ENCODE measurements at regions not wholly inside any gene's neighbourhood (a gene's known extent, or its start where the extent isn't known, plus 50 kb on each side); places are given as distances from the start of the nearest gene placed in this dataset.

GRCh38 chr18:40216856-40217255, 1738.2 kb upstream of the PIK3C3 start (continued):
- TF ChIP-seq ZBTB33 (IDR thresholded peaks at IDR 0.05) (no peak), HNF4A (conservative IDR thresholded peaks at IDR 0.05) (no peak), GABPA (IDR thresholded peaks at IDR 0.05 in 1 of 2, conservative IDR thresholded peaks at IDR 0.05 in 1 of 2) (no peak), MAX (IDR thresholded peaks at IDR 0.05) (no peak), RXRA (IDR thresholded peaks at IDR 0.05) (no peak), TAF1 (conservative IDR thresholded peaks at IDR 0.05) (no peak)

- H3K36me3 ChIP-seq (ENCODE audit: control insufficient read depth in 4 of 4, insufficient read depth in 3 of 4, low read depth in 1 of 4, low read length in 3 of 4): no peaks in the 10 kb centered on the region
- TF ChIP-seq MAX (IDR thresholded peaks at IDR 0.05) (no peak), ATF3 (IDR thresholded peaks at IDR 0.05) (no peak), TAF1 (conservative IDR thresholded peaks at IDR 0.05) (no peak), FOXA1 (IDR thresholded peaks at IDR 0.05) (no peak), JUND (IDR thresholded peaks at IDR 0.05) (no peak), RAD21 (IDR thresholded peaks at IDR 0.05) (no peak), REST (IDR thresholded peaks at IDR 0.05) (no peak), GABPA (IDR thresholded peaks at IDR 0.05 in 1 of 2, conservative IDR thresholded peaks at IDR 0.05 in 1 of 2) (no peak), ZBTB33 (IDR thresholded peaks at IDR 0.05) (no peak), YY1 (IDR thresholded peaks at IDR 0.05) (no peak), EGR1 (IDR thresholded peaks at IDR 0.05; ENCODE audit: low read depth in 2 of 2) (no peak), SP1 (IDR thresholded peaks at IDR 0.05) (no peak)
- H3K4me3 ChIP-seq (ENCODE audit: low read depth in 1 of 3, low read length in 3 of 3): no peak overlapping the region
These were observed 1739.1 kb upstream of the PIK3C3 start for GRCh38 chr18:40215979-40216378.

More at GRCh38 chr18:40215979-40216378, 1739.1 kb upstream of the PIK3C3 start:
- Histone ChIP-seq H3K4me1 (ENCODE audit: control insufficient read depth in 4 of 4, insufficient read depth in 4 of 4, low read length in 3 of 4) (no peaks in the 10 kb centered on the region), H3K27ac (ENCODE audit: low read depth in 1 of 2, low read length in 2 of 2) (no peak overlapping the region), H3K9me3 (ENCODE audit: control insufficient read depth in 4 of 4, low read length in 3 of 4) (no peaks in the 10 kb centered on the region), H3K9ac (ENCODE audit: low read depth in 1 of 2, low read length in 2 of 2) (no peak overlapping the region), H3K27me3 (ENCODE audit: control insufficient read depth in 4 of 4, insufficient read depth in 4 of 4, low read length in 3 of 4) (no peaks in the 10 kb centered on the region)
- WGBS: 60% methylated on average over 4 of the region's 4 CpGs
- no peak for DNase-seq (ENCODE audit: low spot score)

All from liver (tissue), 7 donors.